Cardiac fibroblast (primary cell): ENCODE measurements at regions not wholly inside any gene's neighbourhood (a gene's known extent, or its start where the extent isn't known, plus 50 kb on each side); places are given as distances from the start of the nearest gene placed in this dataset.

ENCODE experiments used
- DNase-seq, 2 donors: peaks; one replicate each; pipeline versions ENCODE4 v3.0.0 to v3.0.0-alpha.2; 2010; ENCODE audit warnings: low read depth in 2 of 2
- H3K4me3 ChIP-seq, 2 donors: replicated peaks in 1 of 2; 1 replicate in 1 of 2; 2 replicates in 1 of 2; pipeline ENCODE4 v1.5.1; 2011; ENCODE audit warnings: low read depth in 2 of 2, low read length in 2 of 2, mild to moderate bottlenecking in 2 of 2, moderate library complexity in 1 of 2
- CTCF ChIP-seq: IDR thresholded peaks from one replicate; pipeline ENCODE4 v1.5.1; 2011; ENCODE audit warnings: low read depth, mild to moderate bottlenecking, low read length, inconsistent platforms

GRCh38 chr6:170186941-170187668 lies 103.8 kb downstream of the DLL1 start:
- H3K4me3 ChIP-seq = no peak overlapping the region
- TF ChIP-seq CTCF = no peak
- DNase-seq = no peak

GRCh38 chr6:170186006-170186935 lies 104.6 kb downstream of the DLL1 start:
- DNase-seq = no peak
- no peak for TF ChIP-seq CTCF

GRCh38 chr6:170185175-170185978 lies 105.5 kb downstream of the DLL1 start:
- no peak overlapping the region for H3K4me3 ChIP-seq
- no peak for DNase-seq
- no peak for TF ChIP-seq CTCF

More at GRCh38 chr6:170186006-170186935, 104.6 kb downstream of the DLL1 start:
- H3K4me3 ChIP-seq = no peak overlapping the region

GRCh38 chr6:170184316-170184715 lies 106.6 kb downstream of the DLL1 start:
- no peak overlapping the region for H3K4me3 ChIP-seq
- no peak for TF ChIP-seq CTCF
- DNase-seq = no peak

- TF ChIP-seq CTCF = no peak
- DNase-seq = no peak
- no peak overlapping the region for H3K4me3 ChIP-seq
Measured at GRCh38 chr6:170183521-170183920, 107.4 kb downstream of the DLL1 start.

GRCh38 chr6:170182781-170183120 lies 108.1 kb downstream of the DLL1 start:
- H3K4me3 ChIP-seq = no peak overlapping the region
- no peak for TF ChIP-seq CTCF
- DNase-seq = no peak
